OCI-LY7 (cell line): ENCODE measurements at regions not wholly inside any gene's neighbourhood (a gene's known extent, or its start where the extent isn't known, plus 50 kb on each side); places are given as distances from the start of the nearest gene placed in this dataset.

Experiments
- BruUV-seq: library from RNA; stranded (reverse); fragments of 400-500 nt; replicated peaks from 2 replicates; lab custom pipeline; 2021; lab: Mats Ljungman, UMichigan
- CTCF ChIA-PET: fragments of 300-600 bp; sonication (Branson Sonifier 250); formaldehyde crosslinking; loops from one replicate; lab custom pipeline; 2022; ENCODE audit warnings: antibody characterized with exemption; ENCODE audit not compliant: unreplicated experiment; lab: Charles Lee
- POLR2A ChIA-PET: fragments of 300-600 bp; sonication (Branson Sonifier 250); formaldehyde crosslinking; loops from one replicate; lab custom pipeline; 2022; ENCODE audit warnings: antibody characterized with exemption; lab: Charles Lee
- DNase-seq: peaks from one replicate; pipeline ENCODE4 v3.0.0-alpha.2; 2015; ENCODE audit warnings: low spot score
- H2AFZ ChIP-seq: fragments of 200-600 bp; sonication (generic), shearing (Covaris generic); 2 replicates; pipeline ENCODE4 v1.6.1; 2014; ENCODE audit warnings: mild to moderate bottlenecking, antibody characterized with exemption, low read length, moderate library complexity
- H3K27ac ChIP-seq: fragments of 200-600 bp; sonication (generic); 2 replicates; pipeline ENCODE4 v1.5.1; 2014; ENCODE audit warnings: mixed run types, low read depth, mild to moderate bottlenecking, moderate library complexity, low read length, inconsistent platforms; ENCODE audit not compliant: poor library complexity, severe bottlenecking
- H3K36me3 ChIP-seq: fragments of 200-600 bp; sonication (generic); 2 replicates; pipeline ENCODE4 v1.6.1; 2014; ENCODE audit warnings: mild to moderate bottlenecking, antibody characterized with exemption, low read length, moderate library complexity, mixed read lengths; ENCODE audit not compliant: insufficient read depth
- H3K4me1 ChIP-seq: fragments of 200-600 bp; sonication (generic); 2 replicates; pipeline ENCODE4 v1.5.1; 2014; ENCODE audit warnings: mild to moderate bottlenecking, low read length; ENCODE audit not compliant: insufficient read depth, poor library complexity, severe bottlenecking
- H3K4me2 ChIP-seq: fragments of 200-600 bp; sonication (generic); 2 replicates; pipeline ENCODE4 v1.6.1; 2014; ENCODE audit warnings: mild to moderate bottlenecking, low read length
- H3K4me3 ChIP-seq: fragments of 200-600 bp; sonication (generic); 2 replicates; pipeline ENCODE4 v1.5.1; 2014; ENCODE audit warnings: mild to moderate bottlenecking, low read depth, low read length; ENCODE audit not compliant: poor library complexity, severe bottlenecking
- H3K79me2 ChIP-seq: fragments of 200-600 bp; sonication (generic); 2 replicates; pipeline ENCODE4 v1.6.1; 2016; ENCODE audit warnings: low read depth, mild to moderate bottlenecking, low read length, moderate library complexity, mixed read lengths; ENCODE audit not compliant: insufficient read depth
- H3K9me2 ChIP-seq: fragments of 200-600 bp; sonication (generic); 2 replicates; pipeline ENCODE4 v1.6.1; 2016; ENCODE audit warnings: mild to moderate bottlenecking, low read length, mixed read lengths; ENCODE audit not compliant: insufficient read depth
- H3K9me3 ChIP-seq: fragments of 200-600 bp; sonication (generic); 2 replicates; pipeline ENCODE4 v1.6.1; 2014; ENCODE audit warnings: mild to moderate bottlenecking, mixed run types, low read length, mixed read lengths
- H4K20me1 ChIP-seq: fragments of 200-600 bp; sonication (generic); 2 replicates; pipeline ENCODE4 v1.6.1; 2014; ENCODE audit warnings: mild to moderate bottlenecking, antibody characterized with exemption, low read length, moderate library complexity, mixed read lengths; ENCODE audit not compliant: insufficient read depth
- EZH2phosphoT487 ChIP-seq: fragments of 200-600 bp; sonication (generic); IDR thresholded peaks from 2 replicates; pipeline ENCODE4 v1.6.1; 2018; ENCODE audit warnings: low read depth, borderline replicate concordance, mild to moderate bottlenecking, mixed run types, antibody characterized with exemption, low read length, moderate library complexity, mixed read lengths
- intact Hi-C: fragments of 100-400 bp; cut with micrococcal nuclease; formaldehyde crosslinking; loops from one replicate; pipeline ENCODE4 v1.10.0; 2022; ENCODE audit not compliant: unreplicated experiment
- TF ChIP-seq, protein P1 (sequence below): fragments of 200-600 bp; sonication (generic); conservative IDR thresholded peaks from 2 replicates; pipeline ENCODE4 v1.5.1; 2014; ENCODE audit warnings: mild to moderate bottlenecking, antibody characterized with exemption, low read length, moderate library complexity, mixed read lengths

DNA sequence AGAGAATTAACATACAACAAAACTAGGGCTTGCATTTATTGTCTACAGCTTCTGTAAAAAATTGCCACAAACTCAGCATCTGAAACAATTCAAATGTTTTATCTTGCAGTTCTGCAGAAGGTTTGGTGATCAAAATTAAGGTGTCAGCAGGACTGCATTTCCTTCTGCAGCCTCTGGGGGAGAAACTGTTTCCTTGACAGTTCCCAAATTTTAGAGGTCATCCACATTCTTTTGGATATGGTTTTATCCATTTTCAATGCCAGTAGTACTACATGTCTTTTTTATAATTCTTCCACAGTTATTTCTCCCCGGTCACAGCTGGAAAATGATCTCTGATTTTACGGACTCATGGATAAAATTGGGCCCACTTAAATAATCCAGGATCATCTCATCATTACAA is 1217.3 kb downstream of the CDY2B start:
- TF ChIP-seq EZH2phosphoT487: no peak
- TF ChIP-seq, protein P1, sequence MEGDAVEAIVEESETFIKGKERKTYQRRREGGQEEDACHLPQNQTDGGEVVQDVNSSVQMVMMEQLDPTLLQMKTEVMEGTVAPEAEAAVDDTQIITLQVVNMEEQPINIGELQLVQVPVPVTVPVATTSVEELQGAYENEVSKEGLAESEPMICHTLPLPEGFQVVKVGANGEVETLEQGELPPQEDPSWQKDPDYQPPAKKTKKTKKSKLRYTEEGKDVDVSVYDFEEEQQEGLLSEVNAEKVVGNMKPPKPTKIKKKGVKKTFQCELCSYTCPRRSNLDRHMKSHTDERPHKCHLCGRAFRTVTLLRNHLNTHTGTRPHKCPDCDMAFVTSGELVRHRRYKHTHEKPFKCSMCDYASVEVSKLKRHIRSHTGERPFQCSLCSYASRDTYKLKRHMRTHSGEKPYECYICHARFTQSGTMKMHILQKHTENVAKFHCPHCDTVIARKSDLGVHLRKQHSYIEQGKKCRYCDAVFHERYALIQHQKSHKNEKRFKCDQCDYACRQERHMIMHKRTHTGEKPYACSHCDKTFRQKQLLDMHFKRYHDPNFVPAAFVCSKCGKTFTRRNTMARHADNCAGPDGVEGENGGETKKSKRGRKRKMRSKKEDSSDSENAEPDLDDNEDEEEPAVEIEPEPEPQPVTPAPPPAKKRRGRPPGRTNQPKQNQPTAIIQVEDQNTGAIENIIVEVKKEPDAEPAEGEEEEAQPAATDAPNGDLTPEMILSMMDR: peak; percentile 60
- Histone ChIP-seq H3K9me2 (no peaks in the 10 kb centered on the region), H3K4me1 (no peaks in the 10 kb centered on the region), H3K4me3 (no peak overlapping the region), H4K20me1 (no peaks in the 10 kb centered on the region), H3K9me3 (no peaks in the 10 kb centered on the region), H3K36me3 (no peaks in the 10 kb centered on the region), H3K27ac (no peak overlapping the region), H2AFZ (no peak overlapping the region), H3K79me2 (no peaks in the 10 kb centered on the region), H3K4me2 (no peak overlapping the region)
- DNase-seq: no peak
- BruUV-seq: no TSS peak
- POLR2A ChIA-PET: no interaction called here
- intact Hi-C loops: no loop called here
- CTCF ChIA-PET: no interaction called here

- no peaks in the 10 kb centered on the region for H3K9me3 ChIP-seq
- TF ChIP-seq, protein P1: no peak
- TF ChIP-seq EZH2phosphoT487: no peak
- intact Hi-C loops: no loop called here
- BruUV-seq: no TSS peak
- H2AFZ ChIP-seq: no peak overlapping the region
- H4K20me1 ChIP-seq: no peaks in the 10 kb centered on the region
- no peak overlapping the region for H3K4me3 ChIP-seq
- H3K79me2 ChIP-seq: no peaks in the 10 kb centered on the region
- no peak overlapping the region for H3K4me2 ChIP-seq
- no peak overlapping the region for H3K27ac ChIP-seq
- H3K9me2 ChIP-seq: no peaks in the 10 kb centered on the region
- no peaks in the 10 kb centered on the region for H3K36me3 ChIP-seq
- ChIA-PET CTCF (no interaction called here), POLR2A (no interaction called here)
- DNase-seq: no peak
- no peaks in the 10 kb centered on the region for H3K4me1 ChIP-seq
These were observed 1220.7 kb downstream of the CDY2B start for GRCh38 chrY:16659340-16659739.

DNA sequence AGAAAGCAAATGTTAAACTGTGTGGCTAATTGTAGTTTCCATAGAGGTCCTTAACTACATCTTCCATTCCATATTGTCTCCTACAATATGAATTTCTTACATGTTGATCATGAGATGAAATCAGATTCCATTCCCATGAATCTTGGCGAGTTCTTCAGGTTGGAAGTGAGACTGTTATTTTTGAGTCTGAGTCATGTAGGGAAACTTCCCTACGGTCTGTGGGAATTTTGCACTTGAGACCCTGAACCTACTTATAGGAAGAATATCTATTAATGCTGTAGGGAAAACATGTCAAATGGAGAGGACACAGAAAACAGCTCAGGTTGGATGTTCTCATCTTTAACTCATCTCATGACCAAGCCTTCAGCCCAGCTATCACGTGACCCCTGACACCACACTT is 1226.0 kb downstream of the CDY2B start:
- Histone ChIP-seq H4K20me1 (no peaks in the 10 kb centered on the region), H3K9me3 (no peaks in the 10 kb centered on the region), H3K27ac (no peak overlapping the region), H3K4me2 (no peak overlapping the region), H3K4me1 (no peaks in the 10 kb centered on the region), H3K4me3 (no peak overlapping the region), H3K79me2 (no peaks in the 10 kb centered on the region), H3K36me3 (no peaks in the 10 kb centered on the region), H2AFZ (no peak overlapping the region), H3K9me2 (no peaks in the 10 kb centered on the region)
- CTCF ChIA-PET: no interaction called here
- TF ChIP-seq, protein P1: no peak
- intact Hi-C loops: no loop called here
- BruUV-seq: no TSS peak
- POLR2A ChIA-PET: no interaction called here
- no peak for DNase-seq
